GM23338 (cell line): ENCODE measurements at regions not wholly inside any gene's neighbourhood (a gene's known extent, or its start where the extent isn't known, plus 50 kb on each side); places are given as distances from the start of the nearest gene placed in this dataset.

Experiments
- ATAC-seq: fragments of 200-7000 bp; cut with Tn5 transposase; 3 replicates; pipeline ENCODE4 v1.9.1; 2020
- DNase-seq: peaks from one replicate; pipeline ENCODE4 v3.0.0-alpha.2; 2015; ENCODE audit warnings: low spot score
- H2AFZ ChIP-seq: fragments of 200-600 bp; sonication (generic); 2 replicates; pipeline ENCODE4 v1.8.0; 2016; ENCODE audit warnings: antibody characterized with exemption, mild to moderate bottlenecking, moderate library complexity
- H3F3A ChIP-seq: fragments of 200-600 bp; sonication (generic); replicated peaks from 2 replicates; pipeline ENCODE4 v1.8.0; 2017; ENCODE audit warnings: antibody characterized with exemption, mixed run types, low read depth
- H3K27ac ChIP-seq: fragments of 200-600 bp; sonication (generic); 2 replicates; pipeline ENCODE4 v1.6.1; 2016; ENCODE audit warnings: low read depth
- H3K27me3 ChIP-seq: fragments of 200-600 bp; sonication (generic); 2 replicates; pipeline ENCODE4 v1.8.0; 2016; ENCODE audit warnings: mild to moderate bottlenecking, mixed run types, moderate library complexity; ENCODE audit not compliant: insufficient read depth
- H3K36me3 ChIP-seq: fragments of 200-600 bp; sonication (generic); 2 replicates; pipeline ENCODE4 v1.8.0; 2016; ENCODE audit warnings: mild to moderate bottlenecking; ENCODE audit not compliant: insufficient read depth
- H3K4me1 ChIP-seq: fragments of 200-600 bp; sonication (generic); 2 replicates; pipeline ENCODE4 v1.8.0; 2016; ENCODE audit warnings: mild to moderate bottlenecking, moderate library complexity; ENCODE audit not compliant: insufficient read depth
- H3K4me2 ChIP-seq: fragments of 200-600 bp; sonication (generic); 2 replicates; pipeline ENCODE4 v1.7.1; 2017; ENCODE audit warnings: mixed run types
- H3K4me3 ChIP-seq: fragments of 200-600 bp; sonication (generic); 2 replicates; pipeline ENCODE4 v1.6.1; 2016; ENCODE audit warnings: mixed run types
- H3K79me2 ChIP-seq: fragments of 200-600 bp; sonication (generic); replicated peaks from 2 replicates; pipeline ENCODE4 v1.8.0; 2017; ENCODE audit warnings: mild to moderate bottlenecking; ENCODE audit not compliant: insufficient read depth
- H3K9me2 ChIP-seq: fragments of 200-600 bp; sonication (generic); 2 replicates; pipeline ENCODE4 v1.8.0; 2017; ENCODE audit not compliant: insufficient read depth
- H4K20me1 ChIP-seq: fragments of 200-600 bp; sonication (generic); replicated peaks from 2 replicates; pipeline ENCODE4 v1.8.0; 2017; ENCODE audit warnings: mild to moderate bottlenecking; ENCODE audit not compliant: insufficient read depth
- H3K27ac Mint-ChIP-seq: 2 replicates; pipeline ENCODE4 v1.8.0; 2020; ENCODE audit warnings: inconsistent platforms, mild to moderate bottlenecking, moderate library complexity, mixed read lengths
- H3K27me3 Mint-ChIP-seq: 3 replicates; pipeline ENCODE4 v1.8.0; 2022; ENCODE audit warnings: low read depth, mild to moderate bottlenecking, moderate library complexity, mixed read lengths, inconsistent platforms; ENCODE audit not compliant: insufficient read depth, poor library complexity
- H3K36me3 Mint-ChIP-seq: 3 replicates; pipeline ENCODE4 v1.8.0; 2021; ENCODE audit warnings: low read depth, mild to moderate bottlenecking, inconsistent platforms, moderate library complexity, mixed read lengths
- H3K4me1 Mint-ChIP-seq: 3 replicates; pipeline ENCODE4 v1.8.0; 2020; ENCODE audit warnings: mild to moderate bottlenecking, inconsistent platforms, mixed read lengths
- H3K4me3 Mint-ChIP-seq: 3 replicates; pipeline ENCODE4 v1.8.0; 2021; ENCODE audit warnings: moderate library complexity, mild to moderate bottlenecking, inconsistent platforms, mixed read lengths
- H3K9me3 Mint-ChIP-seq: 3 replicates; pipeline ENCODE4 v1.8.0; 2020; ENCODE audit warnings: moderate library complexity, mild to moderate bottlenecking, inconsistent platforms, mixed read lengths
- ETS1 ChIP-seq: IDR thresholded peaks from 2 replicates; pipeline ENCODE4 v1.6.1; 2016; ENCODE audit warnings: antibody characterized with exemption
- EZH2phosphoT487 ChIP-seq: fragments of 200-600 bp; sonication (generic); IDR thresholded peaks from one replicate; pipeline ENCODE4 v1.8.1; 2018; ENCODE audit warnings: antibody characterized with exemption; ENCODE audit not compliant: unreplicated experiment
- NANOG ChIP-seq: IDR thresholded peaks from 2 replicates; pipeline ENCODE4 v1.6.1; 2016; ENCODE audit warnings: antibody characterized with exemption, borderline replicate concordance
- STAT1 ChIP-seq: IDR thresholded peaks from one replicate; pipeline ENCODE4 v1.6.1; 2016; ENCODE audit warnings: antibody characterized with exemption; ENCODE audit not compliant: unreplicated experiment
- ZNF331 ChIP-seq: fragments of 250-450 bp; sonication (Bioruptor Pico); IDR thresholded peaks from 2 replicates; pipeline ENCODE4 v1.5.0; 2020; ENCODE audit warnings: low read depth, mild to moderate bottlenecking, moderate library complexity
- ZNF462 ChIP-seq: fragments of 250-450 bp; sonication (Bioruptor Pico); IDR thresholded peaks from 2 replicates; pipeline ENCODE4 v1.5.0; 2020; ENCODE audit warnings: mild to moderate bottlenecking, moderate library complexity

- H3K27me3 ChIP-seq: peaks cover 9% of the 10 kb centered on the region; the same call in 1 of the 2 replicates
- no peak for ATAC-seq
- no peak overlapping the region for H3K4me3 Mint-ChIP-seq
- no peaks in the 10 kb centered on the region for H3K9me3 Mint-ChIP-seq
- peaks cover 11% of the 10 kb centered on the region for H3K27me3 Mint-ChIP-seq
- H3K4me1 Mint-ChIP-seq: peaks cover 34% of the 10 kb centered on the region
- no peaks in the 10 kb centered on the region for H3K36me3 Mint-ChIP-seq
- H3K9me2 ChIP-seq: no peaks in the 10 kb centered on the region
- no peak for DNase-seq
- no peak overlapping the region for H3K4me3 ChIP-seq
- no peak overlapping the region for H3K27ac ChIP-seq
- H3F3A ChIP-seq: no peaks in the 10 kb centered on the region
- no peak overlapping the region for H2AFZ ChIP-seq
- H4K20me1 ChIP-seq: no peaks in the 10 kb centered on the region
- H3K4me2 ChIP-seq: no peak overlapping the region
- H3K27ac Mint-ChIP-seq: no peak overlapping the region
- TF ChIP-seq STAT1 (no peak), NANOG (no peak), EZH2phosphoT487 (no peak)
- no peaks in the 10 kb centered on the region for H3K36me3 ChIP-seq
- H3K79me2 ChIP-seq: no peaks in the 10 kb centered on the region
- H3K4me1 ChIP-seq: peaks cover 27% of the 10 kb centered on the region
Measured at GRCh38 chr2:143908843-143909242, 611.1 kb downstream of the ZEB2 start.

- Histone ChIP-seq H3K79me2 (no peaks in the 10 kb centered on the region), H3K27me3 (peaks cover 9% of the 10 kb centered on the region; the same call in 1 of the 2 replicates), H3K9me2 (no peaks in the 10 kb centered on the region), H3K27ac (no peak overlapping the region), H3K36me3 (no peaks in the 10 kb centered on the region), H3K4me3 (no peak overlapping the region), H3K4me1 (peaks cover 27% of the 10 kb centered on the region), H3K4me2 (no peak overlapping the region), H3F3A (no peaks in the 10 kb centered on the region), H2AFZ (no peak overlapping the region), H4K20me1 (no peaks in the 10 kb centered on the region)
- peaks cover 11% of the 10 kb centered on the region for H3K27me3 Mint-ChIP-seq
- no peaks in the 10 kb centered on the region for H3K9me3 Mint-ChIP-seq
- DNase-seq (no peak), ATAC-seq (no peak)
- H3K4me3 Mint-ChIP-seq: no peak overlapping the region
- no peaks in the 10 kb centered on the region for H3K36me3 Mint-ChIP-seq
- TF ChIP-seq ZNF331 (CRISPR knock-in tag): no peak
- TF ChIP-seq ETS1: no peak
- TF ChIP-seq EZH2phosphoT487: no peak
- TF ChIP-seq ZNF462 (CRISPR knock-in tag): no peak
- peaks cover 34% of the 10 kb centered on the region for H3K4me1 Mint-ChIP-seq
- no peak overlapping the region for H3K27ac Mint-ChIP-seq
Measured at GRCh38 chr2:143907801-143908200, 612.1 kb downstream of the ZEB2 start.
